ENCODE measurements at regions not wholly inside any gene's neighbourhood (a gene's known extent, or its start where the extent isn't known, plus 50 kb on each side); places are given as distances from the start of the nearest gene placed in this dataset.

DNA sequence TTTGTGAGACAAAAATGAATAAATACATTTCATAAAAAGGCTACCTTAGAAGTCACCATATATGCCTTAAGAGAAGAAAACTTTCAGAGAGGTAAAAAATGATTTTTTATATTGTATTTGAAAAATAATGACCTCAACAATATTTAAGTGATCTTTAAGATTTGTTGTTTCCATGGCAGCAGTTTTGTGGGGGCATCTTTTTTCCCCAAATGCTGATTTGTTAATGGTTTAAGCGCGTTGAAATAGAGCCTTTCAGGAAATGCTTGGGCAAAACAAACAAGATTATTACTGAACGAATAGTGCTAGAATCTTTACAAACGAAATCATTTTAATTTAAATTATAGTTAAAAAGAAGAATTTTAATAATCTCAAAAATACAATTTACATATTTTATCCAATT lies 103.1 kb upstream of the MYO16 start:
- no peaks in the 10 kb centered on the region for H3K4me1 ChIP-seq
- no peak overlapping the region for H3K27ac ChIP-seq
- no peaks in the 10 kb centered on the region for H3K27me3 ChIP-seq (replicated peaks in 1 of 7)
- intact Hi-C loops (cut with DNase I; ENCODE audit: low total_unique reads), result no loop called here
- no peak overlapping the region for H3K4me3 ChIP-seq
- H3K9me3 ChIP-seq, result no peaks in the 10 kb centered on the region
- DNase-seq, result no peak
- no peaks in the 10 kb centered on the region for H3K36me3 ChIP-seq
- WGBS, 5 donors, result 82 to 84% (median 84%) methylated on average over 4 of the region's 4 CpGs
- TF ChIP-seq, protein P1, sequence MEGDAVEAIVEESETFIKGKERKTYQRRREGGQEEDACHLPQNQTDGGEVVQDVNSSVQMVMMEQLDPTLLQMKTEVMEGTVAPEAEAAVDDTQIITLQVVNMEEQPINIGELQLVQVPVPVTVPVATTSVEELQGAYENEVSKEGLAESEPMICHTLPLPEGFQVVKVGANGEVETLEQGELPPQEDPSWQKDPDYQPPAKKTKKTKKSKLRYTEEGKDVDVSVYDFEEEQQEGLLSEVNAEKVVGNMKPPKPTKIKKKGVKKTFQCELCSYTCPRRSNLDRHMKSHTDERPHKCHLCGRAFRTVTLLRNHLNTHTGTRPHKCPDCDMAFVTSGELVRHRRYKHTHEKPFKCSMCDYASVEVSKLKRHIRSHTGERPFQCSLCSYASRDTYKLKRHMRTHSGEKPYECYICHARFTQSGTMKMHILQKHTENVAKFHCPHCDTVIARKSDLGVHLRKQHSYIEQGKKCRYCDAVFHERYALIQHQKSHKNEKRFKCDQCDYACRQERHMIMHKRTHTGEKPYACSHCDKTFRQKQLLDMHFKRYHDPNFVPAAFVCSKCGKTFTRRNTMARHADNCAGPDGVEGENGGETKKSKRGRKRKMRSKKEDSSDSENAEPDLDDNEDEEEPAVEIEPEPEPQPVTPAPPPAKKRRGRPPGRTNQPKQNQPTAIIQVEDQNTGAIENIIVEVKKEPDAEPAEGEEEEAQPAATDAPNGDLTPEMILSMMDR (IDR thresholded peaks at IDR 0.05 in 8 of 11, conservative IDR thresholded peaks at IDR 0.05 in 3 of 11), result no peak
- TF ChIP-seq POLR2A (IDR thresholded peaks at IDR 0.05), result no peak

DNA sequence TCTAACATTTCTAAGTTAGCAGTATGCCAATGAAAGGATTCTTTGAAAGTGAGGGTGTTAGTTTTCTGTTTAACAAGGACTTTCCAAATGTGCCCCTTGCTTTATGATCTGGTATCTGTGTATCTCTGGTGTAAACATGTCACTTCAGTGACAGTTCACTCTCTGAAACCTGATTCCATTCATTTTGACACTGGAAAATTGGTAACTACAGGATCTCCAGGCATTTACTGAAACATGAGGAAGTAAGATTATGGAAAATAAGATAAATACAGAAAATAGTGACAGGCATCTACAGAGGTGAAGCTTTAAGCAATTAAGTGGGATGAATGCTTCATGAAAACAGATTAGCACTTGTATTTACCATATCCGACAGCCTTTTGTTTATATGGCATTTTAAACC lies 101.6 kb upstream of the MYO16 start:
- Histone ChIP-seq H3K9me3 (no peaks in the 10 kb centered on the region), H3K27ac (no peak overlapping the region), H3K4me1 (no peaks in the 10 kb centered on the region), H3K27me3 (replicated peaks in 1 of 7) (no peaks in the 10 kb centered on the region), H3K36me3 (no peaks in the 10 kb centered on the region), H3K4me3 (no peak overlapping the region)
- intact Hi-C loops (cut with DNase I; ENCODE audit: low total_unique reads), result no loop called here
- WGBS, 5 donors, result 37 to 50% (median 45%) methylated on average over 1 of the region's 1 CpG
- DNase-seq, result no peak
- TF ChIP-seq POLR2A (IDR thresholded peaks at IDR 0.05) (no peak), POLR2AphosphoS5 (IDR thresholded peaks at IDR 0.05) (no peak)
- TF ChIP-seq, protein P1 (IDR thresholded peaks at IDR 0.05 in 8 of 11, conservative IDR thresholded peaks at IDR 0.05 in 3 of 11), result no peak

DNA sequence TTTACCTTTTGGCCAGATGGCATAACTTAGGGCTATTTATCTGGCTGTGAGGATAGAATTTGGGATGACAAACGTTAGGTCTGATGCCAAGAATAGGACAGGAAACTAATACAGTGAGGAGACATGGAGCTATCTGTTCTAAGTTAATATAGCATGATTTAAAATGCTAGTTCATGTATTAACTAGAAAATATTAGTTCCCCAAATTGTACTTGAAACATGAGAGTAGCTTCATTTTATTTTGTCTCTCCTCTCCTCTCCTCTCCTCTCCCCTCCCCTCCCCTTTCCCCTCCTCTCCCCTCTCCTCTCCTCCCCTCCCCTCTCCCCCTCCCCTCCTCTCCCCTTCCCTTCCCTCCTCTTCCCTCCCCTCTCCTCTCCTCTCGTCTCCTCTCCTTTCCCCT lies 101.1 kb upstream of the MYO16 start:
- Histone ChIP-seq H3K4me3 (no peak overlapping the region), H3K27me3 (replicated peaks in 1 of 7) (no peaks in the 10 kb centered on the region), H3K27ac (no peak overlapping the region), H3K36me3 (no peaks in the 10 kb centered on the region), H3K9me3 (no peaks in the 10 kb centered on the region), H3K4me1 (no peaks in the 10 kb centered on the region)
- intact Hi-C loops (cut with DNase I; ENCODE audit: low total_unique reads), result no loop called here
- TF ChIP-seq POLR2A (IDR thresholded peaks at IDR 0.05) (no peak), POLR2AphosphoS5 (IDR thresholded peaks at IDR 0.05) (no peak)
- TF ChIP-seq, protein P1 (IDR thresholded peaks at IDR 0.05 in 8 of 11, conservative IDR thresholded peaks at IDR 0.05 in 3 of 11), result no peak
- WGBS, 5 donors, result 11 to 45% (median 24%) methylated on average over 1 to 2 of the region's 2 CpGs
- no peak for DNase-seq

DNA sequence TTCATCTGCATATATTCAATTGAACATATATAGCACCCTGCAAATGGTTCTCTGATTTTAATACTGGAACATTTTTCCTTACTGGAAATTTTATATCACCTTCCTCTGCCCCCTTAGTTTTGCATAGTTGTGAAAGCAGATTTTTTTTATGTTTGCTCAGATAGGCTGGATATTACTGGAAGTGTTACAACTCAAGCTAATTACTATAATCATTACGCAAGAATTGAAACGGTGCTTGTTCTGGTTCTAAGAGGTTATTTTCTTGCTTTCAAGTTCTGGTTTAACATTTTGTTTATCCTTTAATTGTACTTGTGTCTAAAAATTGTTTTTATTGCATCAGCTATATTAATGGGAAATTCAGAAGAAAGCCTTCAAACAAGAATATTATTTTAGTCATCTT lies 95.6 kb upstream of the MYO16 start:
- no peaks in the 10 kb centered on the region for H3K36me3 ChIP-seq
- no peak for DNase-seq
- TF ChIP-seq POLR2AphosphoS5 (IDR thresholded peaks at IDR 0.05) (no peak), POLR2A (IDR thresholded peaks at IDR 0.05) (no peak)
- TF ChIP-seq, protein P1 (IDR thresholded peaks at IDR 0.05 in 8 of 11, conservative IDR thresholded peaks at IDR 0.05 in 3 of 11), result no peak
- intact Hi-C loops (cut with DNase I; ENCODE audit: low total_unique reads), result no loop called here
- H3K27me3 ChIP-seq (replicated peaks in 1 of 7), result no peaks in the 10 kb centered on the region
- no peak overlapping the region for H3K4me3 ChIP-seq
- no peaks in the 10 kb centered on the region for H3K9me3 ChIP-seq
- H3K27ac ChIP-seq, result no peak overlapping the region
- no peaks in the 10 kb centered on the region for H3K4me1 ChIP-seq
- 68 to 84% (median 78%) methylated on average over 2 of the region's 2 CpGs for WGBS, 5 donors

Measured in spleen (tissue), 11 donors.